ENCODE measurements at regions not wholly inside any gene's neighbourhood (a gene's known extent, or its start where the extent isn't known, plus 50 kb on each side); places are given as distances from the start of the nearest gene placed in this dataset.

DNA sequence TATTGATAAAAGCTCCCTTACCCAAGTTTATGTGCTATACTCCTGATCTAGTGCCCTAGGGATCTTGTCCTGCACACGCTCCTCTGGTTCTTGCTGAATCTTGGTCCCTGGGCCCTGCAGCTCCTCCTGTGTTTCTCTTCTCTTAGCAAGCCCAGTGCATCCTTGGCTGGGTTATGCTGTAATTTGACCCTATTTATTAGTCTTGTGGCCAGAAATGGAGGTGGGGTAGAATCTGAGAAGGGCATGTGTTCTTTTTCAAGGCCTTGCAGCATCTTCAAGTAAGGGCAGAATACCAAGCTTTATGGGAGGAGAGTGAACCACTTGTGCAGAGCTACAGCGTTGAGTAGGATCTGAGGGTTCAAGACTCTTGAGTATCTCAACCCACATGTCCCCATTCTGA, 366.8 kb downstream of the FAM170A start:
- DNase-seq, result no peak

GRCh38 chr5:120007598-120007997, 378.2 kb downstream of the FAM170A start:
- no peak for DNase-seq

GRCh38 chr5:120012431-120012830, 383.1 kb downstream of the FAM170A start:
- DNase-seq, result no peak

DNA sequence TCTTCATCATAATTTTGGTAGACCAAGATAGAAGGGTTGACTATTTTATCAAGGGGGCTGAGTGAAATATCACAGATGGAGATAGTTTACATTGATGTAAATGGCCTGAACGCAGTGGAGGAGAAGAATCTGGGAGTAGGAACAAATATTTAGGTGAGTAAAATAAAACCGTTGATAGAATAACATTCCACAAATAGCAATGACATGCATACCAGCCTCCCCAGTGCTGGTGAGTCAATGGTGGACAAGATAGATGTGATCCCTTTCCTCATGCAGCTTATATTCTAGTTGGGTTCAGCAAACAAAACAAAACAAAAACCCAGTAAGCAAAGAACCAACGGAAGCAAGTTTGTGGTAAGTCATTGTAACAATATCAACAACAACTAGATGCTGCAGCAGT, 385.2 kb downstream of the FAM170A start:
- no peak for DNase-seq

DNA sequence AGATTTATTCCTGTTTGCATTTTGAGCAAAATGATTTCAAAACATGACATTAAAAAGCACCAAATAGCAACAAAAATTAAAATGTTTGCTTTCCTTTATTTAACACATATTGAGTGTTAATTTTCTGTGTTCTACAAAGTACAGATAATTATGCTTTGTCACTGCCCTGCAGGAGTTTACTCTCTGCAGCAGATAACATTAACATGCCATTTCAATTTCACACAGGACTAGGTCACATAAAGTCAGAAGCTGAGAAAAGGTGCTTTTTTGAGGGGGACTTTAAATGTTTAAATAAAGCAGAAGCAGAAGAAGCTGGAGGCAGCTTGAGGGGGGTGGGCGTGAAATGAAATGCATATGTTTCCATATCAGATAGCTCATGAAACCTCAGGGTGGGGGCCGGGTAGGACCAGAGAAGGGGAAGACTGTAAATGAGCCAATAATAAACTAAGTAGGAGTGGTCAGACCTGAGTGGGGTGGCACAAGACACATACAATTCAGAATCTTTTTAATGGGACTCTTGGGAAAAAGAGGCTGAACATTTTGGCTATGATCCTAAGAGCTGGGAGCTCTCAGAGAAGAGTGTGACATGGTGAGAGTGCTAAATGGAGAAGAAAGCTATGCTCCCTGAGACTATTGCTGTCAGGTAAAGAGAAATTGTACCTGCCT, 387.5 kb downstream of the FAM170A start:
- no peak for DNase-seq

GRCh38 chr5:120017513-120017912, 388.2 kb downstream of the FAM170A start:
- no peak for DNase-seq

DNA sequence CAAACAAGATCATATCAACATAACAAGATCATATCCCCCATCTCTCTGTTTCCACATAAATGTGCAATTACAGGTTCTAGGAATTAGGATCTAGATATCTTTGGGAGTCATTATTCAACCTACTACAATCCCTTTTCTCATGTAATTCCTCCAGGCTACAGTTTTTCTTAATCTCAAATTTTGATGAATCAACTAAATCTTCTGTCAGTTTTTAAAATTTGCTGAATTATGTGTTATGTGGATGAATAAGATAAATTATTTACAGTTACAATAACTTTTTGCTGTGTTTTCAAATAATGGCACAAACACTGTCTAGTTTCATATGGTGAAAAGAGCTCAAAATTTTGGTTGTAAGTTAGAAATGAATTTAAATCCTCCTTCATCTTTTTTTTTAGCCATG, 405.8 kb downstream of the FAM170A start:
- DNase-seq, result no peak

DNA sequence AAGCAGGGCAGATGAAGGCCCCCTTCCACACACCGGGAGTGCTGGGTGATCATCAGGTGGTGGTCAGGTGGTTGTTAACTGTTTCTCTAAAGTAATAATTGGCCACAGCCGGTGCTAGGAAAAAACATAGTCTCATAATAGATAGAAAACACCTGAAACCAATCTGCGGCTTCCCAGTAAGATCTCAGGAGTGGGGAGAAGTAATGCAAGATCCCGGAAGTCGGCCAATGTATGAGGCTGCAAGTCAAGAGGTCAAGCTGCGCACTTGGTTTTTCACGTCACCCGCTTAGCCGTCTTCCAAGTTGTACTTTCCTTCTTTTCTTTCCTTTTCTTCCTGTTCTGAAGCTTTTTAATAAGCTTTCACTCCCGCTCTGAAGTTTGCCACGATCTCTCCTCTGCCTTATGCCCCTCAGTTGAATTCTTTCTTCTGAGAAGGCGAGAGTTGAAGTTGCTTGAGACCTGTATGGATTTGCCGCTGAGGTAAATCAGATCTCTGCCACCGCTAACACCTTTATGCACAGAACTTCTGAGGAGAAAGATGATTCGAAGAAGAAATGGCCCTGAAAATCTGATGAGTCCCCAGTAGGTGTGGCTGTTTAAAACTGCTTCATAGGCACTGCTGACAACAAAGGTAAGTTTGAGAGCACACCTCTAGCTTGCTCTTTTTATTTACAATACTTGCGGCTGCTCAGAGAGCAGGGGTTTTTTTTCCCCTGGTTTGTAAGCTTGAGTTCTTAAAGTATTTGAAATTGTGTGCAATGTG, 406.6 kb downstream of the FAM170A start:
- DNase-seq, result no peak

DNA sequence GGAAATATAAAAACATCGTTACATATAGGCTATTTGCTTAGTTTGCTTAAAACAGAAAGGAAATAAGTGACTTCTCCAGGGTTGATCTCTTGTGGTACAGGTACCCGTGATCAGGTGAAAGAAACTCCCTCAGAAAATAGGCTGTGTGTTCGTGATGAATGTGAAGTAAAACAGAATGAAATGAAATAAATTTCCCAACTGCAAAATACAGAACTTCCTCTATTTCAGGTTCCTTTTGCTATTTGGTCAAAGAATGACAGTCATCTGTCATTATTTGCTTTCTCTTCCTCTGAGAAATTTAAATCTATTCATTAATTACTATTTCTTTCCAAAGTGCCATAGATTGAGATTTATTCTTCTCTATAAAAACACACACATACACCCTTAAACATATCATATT, 408.1 kb downstream of the FAM170A start:
- DNase-seq, result no peak

- DNase-seq, result no peak
These were observed 409.8 kb downstream of the FAM170A start for GRCh38 chr5:120039111-120039510.

DNA sequence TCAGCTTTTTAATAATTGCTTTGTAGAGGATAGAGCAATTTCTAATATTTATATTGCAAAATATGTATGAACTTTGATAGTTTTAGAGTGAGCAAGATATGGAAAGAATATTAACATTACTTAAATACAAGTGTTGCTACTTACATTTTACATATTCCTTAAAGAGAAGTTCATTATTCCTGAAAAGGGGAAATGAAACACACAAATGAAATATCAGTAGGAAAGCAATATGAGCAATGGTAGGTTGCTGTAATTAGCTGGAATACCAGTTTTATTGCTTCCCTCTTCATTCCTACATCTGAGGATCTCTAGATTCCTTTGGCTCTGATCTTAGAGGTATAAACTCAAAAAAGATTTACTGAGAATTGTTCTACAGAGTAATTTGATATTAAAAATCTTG, 414.1 kb downstream of the FAM170A start:
- DNase-seq, result no peak

- DNase-seq, result no peak
These were observed 410.9 kb upstream of the PRR16 start for GRCh38 chr5:120052916-120053828.

GRCh38 chr5:120053841-120054240, 410.3 kb upstream of the PRR16 start:
- DNase-seq, result no peak

DNA sequence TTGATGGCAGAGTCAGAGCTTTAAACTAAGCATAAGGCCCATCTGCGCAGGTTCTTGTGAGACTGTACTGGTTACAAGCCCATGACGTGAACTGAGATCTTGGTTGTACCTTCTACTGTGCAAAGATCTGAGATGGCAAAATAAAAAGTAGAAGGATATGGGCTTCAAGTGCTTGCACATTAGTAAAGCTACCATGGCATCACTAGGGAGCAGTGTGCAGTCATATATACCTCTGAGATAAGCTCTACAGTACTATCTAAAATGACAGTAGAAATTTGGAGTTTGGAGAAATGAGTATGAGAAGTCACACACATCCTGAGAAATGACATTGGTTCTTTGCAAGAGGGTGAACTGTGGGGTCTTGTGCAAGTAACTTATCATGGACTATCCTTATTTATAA, 408.2 kb upstream of the PRR16 start:
- DNase-seq, result no peak

DNA sequence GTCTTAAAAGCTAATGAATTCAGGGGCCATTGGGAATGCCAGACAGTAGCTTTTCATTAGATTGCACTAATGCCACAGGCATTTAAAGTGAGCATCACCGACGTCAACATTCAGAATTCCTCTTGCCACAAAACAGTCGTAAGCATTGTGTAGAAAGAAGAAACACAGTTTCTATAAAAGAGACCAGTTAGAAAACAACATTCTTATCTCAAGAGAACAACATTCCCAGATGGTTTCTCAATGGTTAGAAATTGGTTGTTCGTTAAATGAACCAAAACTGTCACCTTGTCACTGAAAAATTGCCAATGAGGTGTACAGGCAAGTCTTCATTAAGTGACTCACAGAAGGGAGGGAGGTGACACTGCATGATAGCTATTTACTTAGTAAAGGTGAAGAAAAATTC, 401.6 kb upstream of the PRR16 start:
- DNase-seq, result no peak

DNA sequence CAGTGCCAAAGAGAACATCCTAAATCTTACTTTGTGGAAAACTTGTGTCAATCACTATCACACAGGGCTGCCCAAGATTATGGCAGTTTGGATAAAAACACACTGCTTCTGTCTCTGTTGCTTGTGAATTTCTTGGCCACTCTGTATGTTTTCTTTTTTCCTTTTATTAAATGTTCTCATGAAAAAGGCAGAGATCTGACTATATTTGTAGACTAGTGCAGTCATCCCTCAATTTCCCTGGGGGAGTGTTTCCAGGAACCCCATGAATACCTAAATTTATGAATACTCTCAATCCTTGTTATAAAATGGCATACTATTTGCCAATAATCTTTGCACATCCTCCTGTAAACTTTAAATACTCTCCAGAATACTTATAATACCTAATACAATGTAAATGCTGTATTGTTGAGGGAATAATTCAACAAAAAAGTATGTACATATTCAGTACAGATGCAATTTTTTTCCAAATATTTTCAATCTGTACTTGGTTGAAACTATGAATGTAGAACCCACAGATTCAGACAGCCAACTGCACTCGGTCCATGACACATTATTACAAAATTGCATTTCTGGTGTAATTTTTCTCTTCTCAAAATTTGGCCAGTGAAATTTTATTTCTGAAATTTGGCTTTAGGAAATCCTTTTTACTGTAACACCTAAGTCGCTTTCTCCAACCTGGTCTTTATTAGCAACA, 391.9 kb upstream of the PRR16 start:
- DNase-seq, result no peak

DNA sequence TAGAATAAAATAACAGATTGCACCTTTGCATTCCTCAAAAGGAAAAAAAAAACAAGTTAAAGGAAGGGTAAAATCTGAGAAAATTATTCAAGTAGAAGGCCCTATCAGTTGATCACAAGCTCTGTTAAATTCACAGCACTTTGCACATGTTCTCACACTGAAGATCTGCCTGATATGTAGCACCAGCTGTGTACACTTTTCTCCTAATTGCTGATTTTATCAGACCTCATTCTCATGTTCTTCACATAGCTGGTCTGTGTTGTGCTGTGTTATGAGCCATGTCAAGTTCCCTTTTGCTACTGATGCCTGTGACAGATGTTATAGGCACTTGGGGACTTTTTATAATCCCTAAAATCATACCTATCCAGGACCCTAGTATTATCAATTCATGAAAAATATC, 390.4 kb upstream of the PRR16 start:
- no peak for DNase-seq

- no peak for DNase-seq
These were observed 383.3 kb upstream of the PRR16 start for GRCh38 chr5:120080781-120081180.

DNA sequence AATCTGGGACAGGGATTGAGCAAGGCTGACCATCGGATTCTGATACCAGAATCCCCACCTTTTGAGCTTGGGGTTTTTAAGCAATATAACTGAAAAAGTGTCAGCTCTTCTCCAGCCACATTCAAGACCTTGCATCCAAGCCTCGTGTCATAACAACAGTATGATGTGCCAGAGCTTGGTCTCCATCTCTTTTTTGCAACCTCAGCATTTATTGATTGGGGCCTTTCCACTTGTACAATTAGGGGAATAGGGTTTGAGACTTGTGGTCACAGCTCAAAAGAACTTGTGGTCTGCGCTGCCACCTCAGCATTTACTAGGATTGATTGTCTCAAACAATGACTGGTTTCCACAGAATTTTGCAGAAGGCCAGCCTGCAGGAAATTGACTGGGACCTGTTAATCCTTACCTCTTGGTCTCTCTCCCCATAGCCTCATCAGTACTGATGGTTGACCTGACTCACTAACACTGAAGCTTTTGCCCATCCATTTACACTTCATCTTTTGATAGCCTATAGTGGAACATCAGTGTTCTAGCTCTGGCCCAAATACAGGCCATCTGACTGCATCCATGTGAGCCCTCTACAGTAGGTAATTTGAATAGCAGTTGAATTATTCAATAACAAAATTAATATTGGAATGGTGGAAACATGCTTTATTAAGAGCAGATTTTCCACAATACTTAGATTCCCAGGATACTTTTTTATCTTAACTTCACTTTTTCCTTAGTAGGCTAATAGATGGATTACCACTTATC, 381.6 kb upstream of the PRR16 start:
- no peak for DNase-seq

- DNase-seq, result no peak
These were observed 380.1 kb upstream of the PRR16 start for GRCh38 chr5:120083851-120084542.

Data from nucleus accumbens (tissue), 56 donors.